Right lobe of liver (tissue), 6 donors: ENCODE measurements at regions not wholly inside any gene's neighbourhood (a gene's known extent, or its start where the extent isn't known, plus 50 kb on each side); places are given as distances from the start of the nearest gene placed in this dataset.
A peak's percentile ranks its signal among the peaks of the same experiment; 100 is the strongest.

Source experiments
- ATAC-seq, 4 donors: fragments of 200-7000 bp; cut with Tn5 transposase; one replicate each; pipeline ENCODE4 v1.9.1; 2020; ENCODE audit warnings: mild to moderate bottlenecking in 4 of 4, moderate library complexity in 4 of 4
- DNase-seq, 3 donors: peaks; one replicate each; pipeline ENCODE4 v3.0.0-alpha.2; 2020
- H3K27ac ChIP-seq, 3 donors: fragments of 200-600 bp; one replicate each; pipeline ENCODE4 v1.8.0; 2022
- H3K27me3 ChIP-seq, 2 donors: fragments of 200-600 bp; one replicate each; pipeline ENCODE4 v1.8.0; 2022
- H3K36me3 ChIP-seq, 4 donors: fragments of 200-600 bp; sonication (generic) in 1 of 4; one replicate each; pipeline versions ENCODE4 v1.5.1 to v1.8.0; 2017 to 2022; ENCODE audit warnings: control low read depth in 1 of 4
- H3K4me1 ChIP-seq, 4 donors: fragments of 200-600 bp; sonication (generic) in 1 of 4; one replicate each; pipeline versions ENCODE4 v1.5.1 to v1.8.0; 2017 to 2022; ENCODE audit warnings: control low read depth in 1 of 4
- H3K4me3 ChIP-seq, 3 donors: fragments of 200-600 bp; one replicate each; pipeline ENCODE4 v1.8.0; 2022
- H3K9me3 ChIP-seq, 4 donors: fragments of 200-600 bp; sonication (generic) in 1 of 4; one replicate each; pipeline versions ENCODE4 v1.5.1 to v1.8.0; 2017 to 2022; ENCODE audit warnings: control low read depth in 1 of 4
- CTCF ChIP-seq, 4 donors: fragments of 200-600 bp in 3 of 4; fragments of 450-650 bp in 1 of 4; IDR thresholded peaks; one replicate each; pipeline versions ENCODE4 v1.5.1 to v1.8.0; 2016 to 2022; ENCODE audit warnings: antibody characterized with exemption in 4 of 4, mild to moderate bottlenecking in 2 of 4
- POLR2A ChIP-seq: fragments of 450-650 bp; IDR thresholded peaks from one replicate; pipeline ENCODE4 v1.6.1; 2017; ENCODE audit warnings: antibody characterized with exemption, mild to moderate bottlenecking
- WGBS: methylation state at CpG from one replicate; pipeline ENCODE4 v1.1.6; 2018; ENCODE audit warnings: low coverage, low lambda C conversion rate; ENCODE audit not compliant: insufficient coverage; ENCODE audit errors: missing lambda C conversion rate; 5-methylcytosine and 5-hydroxymethylcytosine counted together
- intact Hi-C, 2 donors: fragments of 100-400 bp; cut with DNase I; formaldehyde crosslinking; loops; one replicate each; pipeline versions ENCODE4 v1.11.2 to v1.14.1; 2022
- donor health status: DM: no; HTN: yes; CAD: no.
- donor health status: DM: no; HTN: no; CAD: no.
- donor health status: DM: no; HTN: no; CAD: no.
- donor health status: DM: no; HTN: yes; CAD: no.
- donor health status: DM: no; HTN: yes; CAD: no.

- Histone ChIP-seq H3K36me3 (no peaks in the 10 kb centered on the region), H3K4me3 (no peak overlapping the region), H3K27ac (no peak overlapping the region), H3K27me3 (no peaks in the 10 kb centered on the region), H3K4me1 (no peaks in the 10 kb centered on the region), H3K9me3 (no peaks in the 10 kb centered on the region)
- no CpG with 5 or more reads among the region's 22 CpGs for WGBS
- TF ChIP-seq CTCF (IDR thresholded peaks at IDR 0.05), result no peak
- TF ChIP-seq POLR2A, result no peak
- ATAC-seq, result peak in 1 of 4 donors; percentile 21
- intact Hi-C loops, result no loop called here
- peak in 1 of 3 donors; percentile 38 for DNase-seq
These were observed 80.4 kb downstream of the MYEOV start for GRCh38 chr11:69374110-69374945.

GRCh38 chr11:69374946-69375310, 81.0 kb downstream of the MYEOV start:
- Histone ChIP-seq H3K36me3 (no peaks in the 10 kb centered on the region), H3K9me3 (no peaks in the 10 kb centered on the region), H3K27me3 (no peaks in the 10 kb centered on the region), H3K4me3 (no peak overlapping the region), H3K4me1 (no peaks in the 10 kb centered on the region), H3K27ac (no peak overlapping the region)
- TF ChIP-seq CTCF (IDR thresholded peaks at IDR 0.05) (no peak), POLR2A (no peak)
- ATAC-seq (peak in 1 of 4 donors; percentile 5), DNase-seq (no peak)
- no CpG with 5 or more reads among the region's 4 CpGs for WGBS
- intact Hi-C loops, result no loop called here

- TF ChIP-seq CTCF (IDR thresholded peaks at IDR 0.05) (no peak), POLR2A (no peak)
- H3K27me3 ChIP-seq, result no peaks in the 10 kb centered on the region
- H3K27ac ChIP-seq, result no peak overlapping the region
- H3K36me3 ChIP-seq, result no peaks in the 10 kb centered on the region
- ATAC-seq, result no peak
- WGBS, result 75% methylated on average over 8 of the region's 22 CpGs
- peak in 2 of 3 donors; percentile 38 to 46 for DNase-seq
- intact Hi-C loops, result no loop called here
- no peak overlapping the region for H3K4me3 ChIP-seq
- H3K4me1 ChIP-seq, result no peaks in the 10 kb centered on the region
- H3K9me3 ChIP-seq, result no peaks in the 10 kb centered on the region
These were observed 81.6 kb downstream of the MYEOV start for GRCh38 chr11:69375316-69376154.

GRCh38 chr11:69376155-69377028, 82.4 kb downstream of the MYEOV start:
- Histone ChIP-seq H3K27me3 (no peaks in the 10 kb centered on the region), H3K4me3 (no peak overlapping the region), H3K4me1 (no peaks in the 10 kb centered on the region), H3K36me3 (no peaks in the 10 kb centered on the region), H3K27ac (no peak overlapping the region), H3K9me3 (no peaks in the 10 kb centered on the region)
- TF ChIP-seq POLR2A (no peak), CTCF (IDR thresholded peaks at IDR 0.05) (no peak)
- 90% methylated on average over 3 of the region's 20 CpGs for WGBS
- intact Hi-C loops, result no loop called here
- ATAC-seq (no peak), DNase-seq (peak in 2 of 3 donors; percentile 33 to 45)
